ENCODE measurements at regions not wholly inside any gene's neighbourhood (a gene's known extent, or its start where the extent isn't known, plus 50 kb on each side); places are given as distances from the start of the nearest gene placed in this dataset.
"Not testable (repeated sequence)": the region's sequence is repeated elsewhere in the genome, so short reads cannot be mapped to it uniquely, and the experiment has no call there.

DNA sequence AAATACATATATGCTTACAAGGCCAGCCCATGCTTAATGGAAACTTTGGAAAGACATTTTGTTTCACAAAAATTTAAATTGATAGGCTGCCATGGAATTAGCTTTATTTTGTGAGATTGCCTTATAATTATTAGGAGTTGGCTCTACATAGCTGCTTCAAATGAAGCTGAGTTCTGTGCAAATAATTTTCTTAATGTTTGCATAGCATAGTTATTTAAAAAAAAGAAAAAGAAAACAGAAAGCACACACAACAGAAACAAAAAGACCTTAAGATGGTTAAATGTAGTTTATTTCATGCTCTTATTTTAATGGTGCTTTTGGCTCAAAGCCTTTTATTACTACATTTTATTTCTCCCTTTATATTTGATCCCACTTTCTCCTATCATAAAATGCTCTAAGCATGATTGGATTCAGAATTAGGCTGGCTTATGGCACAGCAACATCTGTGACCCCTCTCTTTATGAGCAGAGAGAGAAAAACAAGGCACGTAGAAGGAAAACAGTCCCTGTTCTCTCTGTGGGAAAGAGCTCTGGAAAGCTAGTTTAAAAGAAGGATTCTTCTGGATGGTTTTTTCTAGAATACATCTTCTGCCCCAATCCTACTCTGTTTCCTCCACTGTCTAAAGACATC lies 530.5 kb downstream of the NTRK2 start:
- no peak for DNase-seq

DNA sequence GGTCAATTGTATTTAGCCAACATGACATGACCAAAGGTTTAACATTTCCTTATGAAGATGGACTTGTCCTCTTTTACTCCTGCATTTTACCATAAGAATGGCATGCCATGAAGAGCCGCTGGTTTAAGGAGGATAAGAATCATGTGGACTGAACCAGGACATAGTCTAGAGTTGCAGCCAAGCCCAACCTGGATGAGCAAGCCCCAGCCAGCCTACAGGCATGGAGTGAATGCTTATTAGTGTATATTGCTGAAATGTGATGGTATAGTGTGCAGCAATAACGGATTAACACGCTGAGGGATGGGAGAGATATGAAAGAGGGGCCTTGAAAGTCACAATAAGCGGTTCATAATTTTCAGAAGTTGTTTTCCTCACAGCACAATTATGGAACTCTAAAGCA lies 523.2 kb downstream of the NTRK2 start:
- no peak for DNase-seq

DNA sequence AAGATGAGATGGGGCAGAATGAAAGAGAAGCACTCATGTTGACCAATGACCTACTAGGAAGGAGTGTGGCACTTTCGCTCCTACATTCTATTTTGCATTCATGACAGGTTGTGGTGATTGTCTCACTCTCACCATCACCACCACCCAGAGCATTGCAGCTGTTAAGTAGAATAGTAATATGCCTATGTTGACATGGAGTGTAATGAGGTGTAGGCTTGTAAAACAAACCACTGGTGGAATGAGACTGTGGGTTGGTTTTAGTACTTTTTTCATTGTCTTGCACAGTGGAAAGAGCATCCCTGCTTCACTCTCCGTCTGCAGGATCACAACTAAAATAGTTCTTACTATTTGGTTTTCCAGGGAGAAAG lies 516.7 kb downstream of the NTRK2 start:
- no peak for DNase-seq

DNA sequence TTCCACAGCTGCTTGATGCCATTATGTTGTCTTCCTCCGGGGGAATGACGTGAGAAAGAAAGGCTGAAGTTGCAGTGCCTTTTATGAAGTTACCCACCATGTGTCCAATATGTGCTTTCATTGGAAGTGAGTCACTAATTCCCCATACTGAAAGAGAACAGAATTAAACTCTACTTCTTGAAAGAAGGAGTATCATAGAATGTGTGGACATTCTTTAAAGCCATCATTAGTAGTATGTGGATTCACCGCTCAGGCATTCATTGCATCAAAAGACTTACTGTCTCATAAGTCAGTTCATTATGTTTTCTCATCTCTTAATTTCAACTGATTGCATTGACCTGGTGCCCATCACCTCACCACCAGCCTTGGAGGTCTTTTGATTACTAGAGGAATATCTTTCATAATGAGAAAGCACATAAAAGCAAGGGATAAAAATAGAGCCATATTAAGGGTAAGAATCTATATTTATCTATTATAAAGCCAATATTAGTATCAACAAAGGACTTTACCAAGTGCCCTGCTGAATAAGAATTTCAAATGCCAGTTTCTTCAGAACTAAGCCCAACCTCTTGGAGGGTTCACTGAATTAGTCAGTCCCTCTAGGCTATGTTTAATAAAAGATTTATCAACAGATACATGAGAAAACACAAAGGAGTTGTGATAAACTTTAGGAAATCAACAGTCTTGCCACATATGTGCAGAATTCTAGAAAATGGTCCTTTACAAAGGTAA lies 516.1 kb downstream of the NTRK2 start:
- no peak for DNase-seq

DNA sequence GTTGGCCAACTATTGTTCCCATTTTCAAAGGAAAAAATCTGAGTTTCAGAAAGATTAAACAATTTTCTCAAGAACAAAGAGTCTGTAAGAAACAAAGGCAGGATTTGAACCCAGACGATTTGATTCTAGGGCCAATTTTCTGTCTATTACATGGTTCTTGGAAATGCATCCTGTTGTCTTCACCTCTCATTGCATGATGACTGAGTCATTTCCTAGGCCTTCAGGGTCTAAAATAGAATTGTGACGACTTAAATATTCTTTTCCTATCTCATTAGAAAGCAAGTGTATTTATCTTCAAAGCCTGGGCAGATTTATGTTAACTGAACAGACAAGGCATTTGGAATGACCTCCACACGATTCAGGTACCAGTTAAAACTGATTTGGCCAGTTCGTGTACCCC lies 512.9 kb downstream of the NTRK2 start:
- DNase-seq: no peak

DNA sequence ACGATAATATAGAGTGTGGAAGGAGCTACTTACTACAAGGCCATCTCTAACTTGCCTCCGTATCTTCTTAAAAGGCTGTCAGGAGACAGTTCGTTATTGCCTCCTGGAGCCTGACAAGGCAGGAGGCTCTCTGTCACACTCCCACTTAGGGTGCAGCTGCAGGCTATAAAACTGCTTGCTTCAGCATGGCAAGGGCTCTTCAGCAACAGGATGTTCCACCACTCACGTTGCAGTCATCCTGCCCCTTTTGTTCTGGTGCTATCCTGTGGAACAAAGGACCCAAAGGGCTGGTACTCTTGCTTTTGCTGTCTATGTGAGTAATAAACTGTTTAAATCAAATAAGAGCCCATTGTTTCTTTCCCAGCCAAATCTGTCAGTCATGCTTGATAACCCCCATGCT lies 508.9 kb downstream of the NTRK2 start:
- DNase-seq: no peak

DNA sequence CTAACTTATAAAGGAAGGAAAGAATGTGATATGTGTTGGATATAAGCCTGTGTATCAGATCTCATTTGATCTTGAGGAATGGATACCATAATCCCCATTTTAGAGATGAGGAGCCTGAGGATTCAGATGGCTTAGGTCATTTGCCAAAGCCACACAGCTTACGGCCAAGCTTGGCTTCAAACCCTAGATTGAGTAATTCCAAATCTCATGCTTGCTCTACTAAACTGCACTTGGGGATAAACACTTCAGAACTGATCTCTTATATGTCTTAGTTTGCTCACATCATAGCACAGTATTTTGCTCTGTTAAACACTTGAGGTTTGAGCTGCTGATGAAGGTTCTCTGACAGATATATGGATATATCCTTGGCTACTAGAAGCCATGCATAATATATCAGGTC lies 504.4 kb downstream of the NTRK2 start:
- DNase-seq: no peak

DNA sequence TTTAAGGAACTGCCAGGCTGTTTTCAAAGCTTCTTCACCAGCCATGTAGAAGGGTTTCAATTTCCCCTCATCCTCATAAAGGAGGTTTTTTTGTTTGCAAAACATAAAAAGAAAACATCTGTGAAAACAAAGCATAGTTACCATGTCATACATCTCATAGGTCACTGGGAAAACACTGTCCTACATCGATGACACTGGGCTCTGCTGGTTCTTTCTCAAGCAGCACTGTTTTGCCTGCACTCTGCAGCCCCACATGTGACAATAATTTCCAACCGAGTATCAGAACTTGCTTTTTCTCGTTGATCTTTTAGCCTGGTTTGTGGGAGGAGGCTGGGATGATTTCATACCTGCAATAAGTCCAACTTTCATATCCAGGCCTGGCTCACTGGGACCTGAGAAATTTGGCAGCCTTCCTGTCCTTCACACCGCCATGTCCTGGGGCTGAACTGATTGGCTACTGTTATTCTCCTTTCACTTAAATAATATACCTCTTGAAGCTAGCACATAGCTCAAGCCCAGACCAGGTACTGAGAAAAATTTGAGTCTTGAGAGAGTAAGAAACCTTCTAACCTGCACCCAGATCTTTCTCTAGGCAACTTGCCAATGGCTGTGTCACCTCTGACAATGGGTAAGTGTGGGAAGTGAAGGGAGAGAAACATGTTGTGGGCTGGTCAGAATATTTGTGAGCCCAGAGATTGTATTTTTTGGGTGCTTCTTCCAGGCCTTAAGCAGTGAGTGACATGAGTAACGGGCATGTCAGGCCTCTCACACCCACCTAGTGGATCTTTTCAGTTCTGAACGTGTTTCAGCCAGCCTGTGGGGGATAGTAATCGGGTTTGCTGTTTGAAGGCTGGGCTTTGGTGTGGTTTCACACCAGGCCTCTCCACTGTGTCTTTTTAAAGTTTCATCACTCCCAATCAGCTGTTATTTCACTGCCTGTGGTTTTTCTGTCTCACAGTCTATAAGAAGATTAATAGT lies 502.8 kb downstream of the NTRK2 start:
- DNase-seq: no peak

DNA sequence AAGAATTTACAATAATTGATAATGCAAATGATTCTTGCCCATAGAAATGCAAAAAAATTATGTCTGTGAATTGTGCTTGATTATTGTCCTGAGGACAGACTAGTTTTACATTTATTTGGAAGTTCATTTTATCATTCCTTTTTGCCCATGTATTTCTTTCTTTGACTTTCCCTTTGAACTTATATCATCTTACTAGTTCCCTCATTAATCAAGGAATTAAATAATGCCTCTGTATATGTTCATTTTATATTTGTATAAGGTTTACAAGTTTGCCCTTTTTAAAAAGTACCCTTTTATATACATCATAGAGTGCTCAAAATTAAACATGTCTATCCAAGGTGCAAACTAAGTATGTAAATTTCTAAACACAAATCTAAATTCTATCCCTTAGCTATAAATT lies 501.6 kb downstream of the NTRK2 start:
- no peak for DNase-seq

DNA sequence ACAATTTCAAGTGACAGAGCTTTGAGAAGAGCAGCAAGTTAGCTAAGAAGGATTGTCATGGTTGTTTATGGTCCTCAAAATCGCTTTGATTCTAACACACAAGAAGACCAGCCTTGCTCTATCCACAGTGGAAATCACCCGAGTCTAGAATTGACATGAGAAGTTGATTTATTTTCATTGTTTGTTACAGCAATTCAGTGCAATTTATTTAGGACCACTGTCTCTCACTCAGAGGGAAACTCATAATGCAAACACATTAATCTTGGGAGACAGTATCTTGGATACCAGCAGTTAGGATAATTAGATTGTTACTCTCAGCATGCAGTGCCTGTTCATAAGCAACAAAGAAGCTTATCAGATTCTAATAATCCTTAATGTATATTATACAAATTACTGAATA lies 498.9 kb downstream of the NTRK2 start:
- no peak for DNase-seq

DNA sequence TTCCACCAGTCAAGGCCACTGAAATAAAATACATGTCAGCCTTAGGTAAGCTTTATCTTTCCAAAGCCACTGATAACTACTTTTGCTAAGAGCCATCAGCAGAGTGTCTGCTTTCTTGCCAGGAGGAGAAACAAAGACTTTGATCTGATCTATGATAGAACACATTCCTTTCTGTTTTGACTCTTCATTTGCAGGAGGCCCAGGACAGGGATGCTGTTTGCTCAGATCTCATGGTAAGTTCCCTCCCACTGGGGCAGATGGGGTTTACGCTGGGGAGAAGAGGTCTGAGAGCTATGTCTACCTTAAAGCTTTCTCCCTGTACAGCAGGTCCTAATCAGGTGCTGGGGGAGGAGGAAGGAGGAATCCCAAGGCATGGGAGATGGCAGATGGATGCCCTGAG lies 497.6 kb downstream of the NTRK2 start:
- DNase-seq: no peak

DNA sequence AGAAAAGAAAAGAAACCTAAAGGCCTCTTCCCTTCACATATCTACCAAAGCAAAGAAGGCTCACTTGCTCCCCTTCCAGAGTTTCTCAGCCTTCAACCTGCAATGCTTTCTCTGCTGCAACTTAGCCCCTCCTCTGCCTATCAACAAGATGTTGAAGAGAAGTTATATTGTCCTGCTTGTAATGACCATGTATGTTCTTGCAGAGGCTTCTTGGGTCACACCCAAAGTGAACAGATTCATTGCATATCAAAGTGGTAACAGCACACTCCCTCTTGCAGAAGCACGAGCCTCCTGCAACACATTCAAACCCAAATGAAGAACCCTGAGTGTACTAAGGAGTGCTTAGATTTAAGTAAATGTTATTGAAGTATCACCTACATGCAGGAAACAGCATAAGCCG lies 494.3 kb downstream of the NTRK2 start:
- DNase-seq: no peak

DNA sequence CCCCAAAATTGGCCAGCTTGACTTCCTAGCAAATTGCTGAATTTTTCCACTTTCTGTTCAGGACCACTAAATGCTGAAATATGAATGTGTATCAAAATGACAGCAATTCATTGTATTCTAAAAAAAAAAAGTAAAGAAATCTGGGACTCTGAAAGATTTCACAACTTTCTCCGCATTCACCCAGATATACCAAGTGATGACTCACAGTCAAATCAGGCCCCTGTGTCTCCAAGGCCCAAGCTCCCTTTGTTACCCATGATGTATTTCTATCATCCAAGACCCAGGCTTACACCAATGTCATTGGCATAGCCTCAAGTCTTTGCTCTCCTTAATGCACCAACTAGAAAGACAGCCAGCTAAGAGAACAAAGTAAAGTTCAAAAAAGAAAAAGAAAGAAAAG lies 493.9 kb downstream of the NTRK2 start:
- no peak for DNase-seq

DNA sequence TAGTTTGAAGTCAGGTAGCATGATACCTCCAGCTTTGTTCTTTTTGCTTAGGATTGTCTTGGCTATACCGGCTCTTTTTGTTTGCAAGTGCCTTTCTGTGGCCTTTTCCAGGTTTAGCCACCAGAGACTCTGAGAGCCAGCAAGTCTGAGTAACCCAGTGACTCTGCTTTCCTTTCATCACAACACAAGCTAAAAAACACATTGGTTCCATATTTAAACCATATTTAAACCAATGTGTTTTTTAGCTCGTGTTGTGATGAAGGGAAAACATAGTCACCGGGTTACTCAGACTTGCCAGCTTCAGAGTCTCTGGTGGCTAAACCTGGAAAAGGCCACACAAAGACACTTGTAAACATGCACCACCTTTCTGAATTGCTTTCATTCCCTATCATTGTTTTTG lies 493.3 kb downstream of the NTRK2 start:
- no peak for DNase-seq

DNA sequence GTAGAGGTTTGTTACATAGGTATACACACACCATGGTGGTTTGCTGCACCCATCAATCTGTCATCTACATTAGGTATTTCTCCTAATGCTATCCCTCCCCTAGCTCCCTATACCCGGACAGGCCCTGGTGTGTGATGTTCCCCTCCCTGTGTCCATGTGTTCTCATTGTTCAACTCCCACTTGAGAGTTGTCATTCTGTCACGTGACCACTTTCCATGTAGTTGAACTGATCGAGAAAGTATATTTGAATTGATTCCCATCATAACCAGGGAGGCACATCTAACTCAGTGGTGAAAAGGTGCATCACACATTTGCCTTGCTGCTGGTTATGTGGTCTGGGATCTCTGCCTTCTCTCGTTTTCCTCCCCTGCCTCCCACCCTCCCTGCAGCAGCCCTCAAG lies 491.4 kb downstream of the NTRK2 start:
- not testable (repeated sequence) for DNase-seq

DNA sequence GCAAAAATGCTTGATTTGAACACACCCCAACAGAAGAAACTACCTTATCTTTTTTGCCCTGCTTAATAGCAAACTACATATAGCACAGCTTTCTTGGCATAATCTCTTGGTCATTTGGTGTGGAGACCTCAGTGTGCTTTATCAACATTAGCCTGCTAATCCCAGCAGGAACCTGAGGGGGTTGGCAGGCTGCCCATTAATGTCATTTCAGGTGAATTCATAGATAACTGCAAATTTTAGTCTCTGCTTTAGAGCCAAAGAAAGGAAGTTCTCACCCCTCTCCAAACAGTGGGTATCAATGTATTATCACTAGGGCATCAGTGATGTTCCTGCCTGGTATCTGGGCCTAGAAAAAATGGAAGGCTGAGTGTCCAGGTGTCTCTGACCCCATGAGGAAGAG lies 489.0 kb downstream of the NTRK2 start:
- no peak for DNase-seq

DNA sequence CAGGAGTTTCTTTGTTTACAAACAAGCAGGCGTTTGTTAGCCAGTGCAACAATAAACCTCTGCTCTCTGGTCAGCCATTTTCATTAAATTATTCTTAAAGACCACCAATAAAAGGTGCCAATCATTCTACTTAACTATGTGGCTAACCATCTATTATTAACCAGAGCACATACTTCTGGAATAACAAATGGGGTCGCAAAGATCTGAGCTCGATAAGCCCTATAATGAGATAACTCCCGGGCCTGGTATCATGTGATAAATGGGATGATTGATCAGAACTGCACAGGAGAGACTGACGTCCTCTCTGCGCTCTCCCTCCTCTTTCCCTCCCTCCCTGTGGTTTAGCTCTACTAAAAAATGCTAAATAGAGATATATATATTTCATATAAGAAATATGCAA lies 488.2 kb downstream of the NTRK2 start:
- no peak for DNase-seq

DNA sequence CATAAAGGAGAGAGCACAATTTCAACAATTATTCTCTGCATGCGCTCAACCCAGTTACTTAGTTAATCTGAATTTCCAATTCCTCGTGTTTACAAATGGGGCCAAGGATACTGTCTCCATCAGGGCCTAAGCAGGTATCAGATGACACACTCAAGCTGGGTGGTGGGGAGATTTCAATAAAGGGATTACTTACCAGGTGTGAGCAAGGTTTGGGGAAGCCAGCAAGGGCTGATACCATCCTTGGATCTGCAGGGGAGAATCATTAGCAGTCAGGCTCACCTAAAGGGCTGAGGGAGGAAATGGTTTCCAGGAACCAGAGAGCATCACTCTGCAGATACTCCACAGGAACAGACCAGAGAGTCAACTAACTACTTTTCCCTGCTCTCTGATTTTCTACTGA lies 487.1 kb downstream of the NTRK2 start:
- DNase-seq: no peak

DNA sequence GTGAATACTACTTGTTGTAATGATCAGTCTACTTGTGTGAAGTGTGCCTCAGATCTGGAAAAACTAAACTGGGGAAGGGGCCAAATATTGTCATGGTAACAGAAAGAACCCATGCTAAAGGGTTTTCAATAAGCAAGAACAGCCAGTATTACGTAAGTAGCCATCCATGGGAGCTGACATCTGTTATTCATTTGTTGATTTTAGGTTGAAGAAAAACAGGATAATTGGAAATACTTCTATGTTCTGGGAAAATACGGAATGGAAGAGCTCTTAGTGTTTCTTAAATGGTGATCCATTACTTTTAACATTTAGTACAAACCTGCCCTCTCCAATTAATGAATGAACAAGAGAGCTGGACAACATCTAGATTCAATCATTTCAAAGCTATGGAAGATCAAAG lies 485.8 kb downstream of the NTRK2 start:
- DNase-seq: no peak

DNA sequence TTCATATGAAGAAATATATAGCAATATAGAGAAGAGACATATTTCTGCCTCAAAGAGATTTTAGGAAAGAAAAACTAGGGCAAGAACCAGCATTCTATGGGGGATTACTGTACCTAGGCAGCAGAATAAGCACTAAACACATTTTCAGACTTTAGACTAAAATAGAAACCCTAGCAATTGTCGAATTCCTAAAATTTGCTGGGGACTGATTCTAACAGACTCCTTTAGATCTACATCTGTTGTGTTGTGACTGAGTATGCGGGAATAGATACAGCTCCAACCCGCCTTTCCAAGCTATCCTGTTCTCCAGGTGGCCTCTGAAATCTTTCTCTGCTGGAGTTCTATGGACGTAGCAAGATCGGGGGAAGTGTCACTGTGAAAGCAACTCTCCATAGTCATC lies 482.2 kb downstream of the NTRK2 start:
- no peak for DNase-seq

DNA sequence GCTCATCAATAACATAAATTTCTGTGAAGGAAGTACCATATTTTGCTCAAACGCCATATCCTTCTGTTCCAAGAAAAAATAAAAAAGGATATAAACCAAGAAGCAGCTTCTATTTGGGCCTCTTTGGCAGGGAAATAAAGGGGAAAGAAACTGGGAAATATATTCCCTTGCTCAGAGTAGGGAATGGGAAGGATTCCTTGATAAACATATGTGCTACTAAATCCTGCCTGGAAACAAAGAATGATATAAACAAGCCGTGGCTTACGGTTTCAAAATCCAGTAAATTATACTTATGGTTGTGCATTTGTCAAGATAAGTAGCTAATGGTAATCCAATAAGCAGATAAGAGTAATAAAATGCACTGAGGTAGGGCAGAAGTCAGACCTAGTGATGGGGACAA lies 481.6 kb downstream of the NTRK2 start:
- DNase-seq: no peak

DNA sequence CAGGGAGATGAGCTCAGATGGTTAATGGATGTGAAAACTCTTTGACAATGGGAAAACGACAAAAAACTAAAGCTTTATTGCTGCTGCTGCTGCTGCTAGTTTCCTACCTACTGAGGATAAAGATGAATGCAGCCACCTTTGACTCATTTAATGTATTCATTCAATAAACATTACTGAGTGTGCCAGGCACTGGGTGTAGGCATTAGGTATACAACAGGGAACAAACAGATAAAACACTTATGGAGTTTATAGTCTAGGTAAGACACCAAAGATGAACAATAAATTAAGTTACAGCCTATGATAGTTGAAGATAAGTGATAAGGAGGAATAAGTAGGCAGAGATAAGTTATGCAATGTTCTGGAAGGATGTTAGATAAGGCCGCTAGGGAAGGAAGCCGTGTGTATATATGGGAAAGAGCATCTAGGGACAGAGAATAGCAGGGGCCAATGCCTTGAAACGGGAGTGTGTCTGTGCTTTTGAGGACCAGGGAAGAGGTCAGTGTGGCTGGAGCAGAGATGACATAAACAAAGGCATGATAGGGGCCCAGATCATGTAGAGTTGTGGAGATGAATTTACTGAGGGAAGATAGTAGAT lies 477.6 kb downstream of the NTRK2 start:
- no peak for DNase-seq

DNA sequence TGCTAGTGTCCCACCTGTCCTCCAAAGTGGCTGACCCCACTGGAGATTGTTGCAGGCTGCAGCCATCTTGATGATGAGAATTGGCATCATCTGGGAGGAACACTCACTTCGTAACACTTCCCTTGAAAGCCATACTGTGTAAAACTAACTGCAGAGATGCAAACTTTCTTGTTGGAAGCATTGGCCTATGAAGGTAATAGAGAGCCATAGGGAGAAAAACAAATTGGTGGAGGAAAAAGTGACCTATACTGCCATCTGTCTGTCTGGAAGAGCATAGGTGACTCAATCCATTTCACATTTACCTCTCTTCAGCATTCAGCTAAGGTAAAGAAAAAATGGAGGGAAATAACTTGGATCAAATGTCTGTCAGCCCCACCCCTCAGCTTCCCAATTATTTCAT lies 473.4 kb downstream of the NTRK2 start:
- DNase-seq: no peak

DNA sequence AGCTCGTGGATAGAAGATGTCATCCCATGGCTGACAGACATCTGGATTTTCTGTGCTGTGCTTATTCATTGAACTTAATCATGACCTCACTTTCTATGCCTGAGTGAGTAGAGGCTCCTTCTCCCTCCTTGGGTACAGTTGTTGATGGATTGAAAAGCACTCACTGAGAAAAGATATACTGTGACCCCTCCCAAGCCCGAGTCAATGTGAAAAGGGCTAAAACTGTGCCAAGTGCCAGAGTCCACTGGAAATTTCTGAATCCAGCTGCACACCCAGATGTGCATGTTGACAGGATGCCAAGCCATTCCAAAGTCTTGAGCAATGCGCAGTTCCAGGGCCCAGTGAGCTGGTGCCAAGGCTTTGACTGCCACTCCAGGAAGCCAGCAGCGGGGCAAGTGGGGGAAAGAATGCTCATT lies 473.0 kb downstream of the NTRK2 start:
- DNase-seq: no peak

All from bone marrow (tissue), 2 donors.